ENCODE measurements at regions not wholly inside any gene's neighbourhood (a gene's known extent, or its start where the extent isn't known, plus 50 kb on each side); places are given as distances from the start of the nearest gene placed in this dataset.

DNA sequence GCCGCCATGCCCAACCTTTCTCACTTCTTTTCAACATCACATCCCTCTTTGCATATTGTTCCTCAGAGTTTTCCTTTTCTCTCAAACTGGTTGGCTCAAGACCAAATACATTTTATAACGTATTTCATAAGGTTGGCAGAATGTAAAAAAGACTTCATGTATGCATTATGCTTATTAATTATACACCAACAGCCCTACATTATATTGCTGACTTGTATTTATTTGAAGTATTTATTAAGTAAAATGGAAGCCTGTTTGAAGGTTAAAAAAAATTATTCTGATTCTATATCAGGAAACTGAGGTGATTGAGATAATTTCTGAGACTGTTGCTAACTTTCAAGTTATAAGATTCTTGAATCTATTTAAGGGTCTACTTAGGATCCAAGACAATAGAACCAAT, 208.0 kb upstream of the KCNH7 start:
- FAIRE-seq: no peak
- TF ChIP-seq, protein P1, sequence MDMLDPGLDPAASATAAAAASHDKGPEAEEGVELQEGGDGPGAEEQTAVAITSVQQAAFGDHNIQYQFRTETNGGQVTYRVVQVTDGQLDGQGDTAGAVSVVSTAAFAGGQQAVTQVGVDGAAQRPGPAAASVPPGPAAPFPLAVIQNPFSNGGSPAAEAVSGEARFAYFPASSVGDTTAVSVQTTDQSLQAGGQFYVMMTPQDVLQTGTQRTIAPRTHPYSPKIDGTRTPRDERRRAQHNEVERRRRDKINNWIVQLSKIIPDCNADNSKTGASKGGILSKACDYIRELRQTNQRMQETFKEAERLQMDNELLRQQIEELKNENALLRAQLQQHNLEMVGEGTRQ (IDR thresholded peaks at IDR 0.05): no peak
- TF ChIP-seq MAFK (IDR thresholded peaks at IDR 0.05; ENCODE audit: partially characterized antibody): peak; percentile 24
- CTCF ChIA-PET: no interaction called here

DNA sequence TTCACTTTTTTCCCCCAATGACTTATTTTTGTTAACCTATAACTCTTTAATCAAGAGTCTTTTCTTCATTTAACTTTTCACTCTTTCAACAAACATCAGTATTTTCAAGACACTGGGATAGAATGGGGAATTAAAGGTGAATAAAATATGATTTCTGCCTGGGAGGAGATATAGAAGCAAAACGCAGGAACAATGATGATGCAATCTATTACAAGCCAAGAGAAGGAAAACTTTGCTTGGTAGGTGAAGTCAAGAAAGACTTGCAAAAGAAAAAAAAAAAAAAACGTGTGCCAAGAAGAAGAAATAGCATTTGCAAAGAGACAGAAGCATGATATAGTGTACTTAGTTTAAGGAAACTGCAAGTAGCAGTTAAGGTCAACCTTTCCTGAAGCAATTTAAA, 207.3 kb upstream of the KCNH7 start:
- WGBS (ENCODE audit: missing lambda C conversion rate): 9% methylated on average over 2 of the region's 2 CpGs

More for the DNA sequence above, 208.0 kb upstream of the KCNH7 start:
- Histone ChIP-seq H3K4me2 (no peak overlapping the region), H3K4me1 (0 out of 3 replicates have a peak, but pooled peaks cover 3% of the 10 kb centered on the region), H3K9me3 (no peaks in the 10 kb centered on the region), H3K4me3 (no peak overlapping the region), H3K27ac (no peak overlapping the region)
- DNase-seq (ENCODE audit: low read depth in 1 of 2, low spot score in 1 of 2) (no peak), ATAC-seq (no peak)
- 24% methylated on average over 2 of the region's 2 CpGs for WGBS (ENCODE audit: missing lambda C conversion rate)
- POLR2A ChIA-PET: no interaction called here

DNA sequence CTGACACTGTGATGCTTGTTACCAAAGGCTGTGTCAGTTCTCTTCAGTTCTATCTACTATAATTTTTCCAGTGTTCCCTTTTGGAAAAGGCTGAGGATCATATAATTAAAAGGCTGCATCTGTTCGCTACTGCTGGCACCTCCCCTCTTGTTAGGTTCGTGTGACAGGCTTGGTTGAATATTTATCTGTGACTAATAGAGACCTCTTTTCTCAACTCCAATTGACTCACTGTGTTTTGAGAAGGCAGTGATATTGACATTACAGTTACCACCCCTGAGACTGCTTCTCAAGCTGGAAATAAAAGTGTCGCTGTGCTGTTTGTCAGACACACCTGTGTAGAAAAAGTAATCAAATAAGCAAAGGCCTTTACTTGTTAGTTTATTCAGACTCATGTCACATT, 205.5 kb upstream of the KCNH7 start:
- no peak overlapping the region for H3K27ac ChIP-seq
- ChIA-PET CTCF (no interaction called here), POLR2A (no interaction called here)
- WGBS (ENCODE audit: missing lambda C conversion rate): 5% methylated on average over 3 of the region's 3 CpGs
- peak in 1 of 2 experiments; percentile 5 for DNase-seq (ENCODE audit: low read depth in 1 of 2, low spot score in 1 of 2)
- H3K9me3 ChIP-seq: no peaks in the 10 kb centered on the region
- no peak for FAIRE-seq
- peak in 1 of 2 experiments; percentile 56; a peak in 1 of 6 replicates for ATAC-seq
- H3K4me1 ChIP-seq: 0 out of 3 replicates have a peak, but pooled peaks cover 3% of the 10 kb centered on the region
- no peak for TF ChIP-seq ZNF302 (CRISPR knock-in tag; IDR thresholded peaks at IDR 0.05)
- TF ChIP-seq, protein P2, sequence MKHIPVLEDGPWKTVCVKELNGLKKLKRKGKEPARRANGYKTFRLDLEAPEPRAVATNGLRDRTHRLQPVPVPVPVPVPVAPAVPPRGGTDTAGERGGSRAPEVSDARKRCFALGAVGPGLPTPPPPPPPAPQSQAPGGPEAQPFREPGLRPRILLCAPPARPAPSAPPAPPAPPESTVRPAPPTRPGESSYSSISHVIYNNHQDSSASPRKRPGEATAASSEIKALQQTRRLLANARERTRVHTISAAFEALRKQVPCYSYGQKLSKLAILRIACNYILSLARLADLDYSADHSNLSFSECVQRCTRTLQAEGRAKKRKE (CRISPR knock-in tag; IDR thresholded peaks at IDR 0.05; ENCODE audit: low read depth): no peak
- no peak for TF ChIP-seq TP53 (CRISPR knock-in tag; IDR thresholded peaks at IDR 0.05)
- no peak for TF ChIP-seq SMC3 (IDR thresholded peaks at IDR 0.05)
- TF ChIP-seq, protein P3, sequence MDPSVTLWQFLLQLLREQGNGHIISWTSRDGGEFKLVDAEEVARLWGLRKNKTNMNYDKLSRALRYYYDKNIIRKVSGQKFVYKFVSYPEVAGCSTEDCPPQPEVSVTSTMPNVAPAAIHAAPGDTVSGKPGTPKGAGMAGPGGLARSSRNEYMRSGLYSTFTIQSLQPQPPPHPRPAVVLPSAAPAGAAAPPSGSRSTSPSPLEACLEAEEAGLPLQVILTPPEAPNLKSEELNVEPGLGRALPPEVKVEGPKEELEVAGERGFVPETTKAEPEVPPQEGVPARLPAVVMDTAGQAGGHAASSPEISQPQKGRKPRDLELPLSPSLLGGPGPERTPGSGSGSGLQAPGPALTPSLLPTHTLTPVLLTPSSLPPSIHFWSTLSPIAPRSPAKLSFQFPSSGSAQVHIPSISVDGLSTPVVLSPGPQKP (IDR thresholded peaks at IDR 0.05; ENCODE audit: low read depth, low read length): no peak
- no peak for TF ChIP-seq HDAC2 (IDR thresholded peaks at IDR 0.05)
- TF ChIP-seq CHD2 (IDR thresholded peaks at IDR 0.05; ENCODE audit: low read length, partially characterized antibody): no peak
- TF ChIP-seq PHF8 (IDR thresholded peaks at IDR 0.05; ENCODE audit: borderline replicate concordance, low read depth): no peak
- no peak for TF ChIP-seq TFCP2L1 (CRISPR knock-in tag; IDR thresholded peaks at IDR 0.05)
- no peak for TF ChIP-seq NPAS2 (CRISPR knock-in tag; IDR thresholded peaks at IDR 0.05; ENCODE audit: borderline replicate concordance)
- no peak for TF ChIP-seq RFX5 (IDR thresholded peaks at IDR 0.05)
- TF ChIP-seq, protein P4, sequence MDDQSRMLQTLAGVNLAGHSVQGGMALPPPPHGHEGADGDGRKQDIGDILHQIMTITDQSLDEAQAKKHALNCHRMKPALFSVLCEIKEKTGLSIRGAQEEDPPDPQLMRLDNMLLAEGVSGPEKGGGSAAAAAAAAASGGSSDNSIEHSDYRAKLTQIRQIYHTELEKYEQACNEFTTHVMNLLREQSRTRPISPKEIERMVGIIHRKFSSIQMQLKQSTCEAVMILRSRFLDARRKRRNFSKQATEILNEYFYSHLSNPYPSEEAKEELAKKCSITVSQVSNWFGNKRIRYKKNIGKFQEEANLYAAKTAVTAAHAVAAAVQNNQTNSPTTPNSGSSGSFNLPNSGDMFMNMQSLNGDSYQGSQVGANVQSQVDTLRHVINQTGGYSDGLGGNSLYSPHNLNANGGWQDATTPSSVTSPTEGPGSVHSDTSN (IDR thresholded peaks at IDR 0.05): no peak
- no peak for TF ChIP-seq RAD21 (conservative IDR thresholded peaks at IDR 0.05 in 1 of 2, IDR thresholded peaks at IDR 0.05 in 1 of 2)
- TF ChIP-seq CHD4 (IDR thresholded peaks at IDR 0.05; ENCODE audit: borderline replicate concordance): no peak
- no peak overlapping the region for H3K4me3 ChIP-seq
- H3K4me2 ChIP-seq: peak overlapping the region; percentile 31; the same call in 2 of the 3 replicates

More for the DNA sequence above, 207.3 kb upstream of the KCNH7 start:
- no peak overlapping the region for H3K4me2 ChIP-seq
- H3K9me3 ChIP-seq: no peaks in the 10 kb centered on the region
- H3K4me3 ChIP-seq: no peak overlapping the region
- 0 out of 3 replicates have a peak, but pooled peaks cover 3% of the 10 kb centered on the region for H3K4me1 ChIP-seq
- DNase-seq (ENCODE audit: low read depth in 1 of 2, low spot score in 1 of 2) (no peak), ATAC-seq (no peak), FAIRE-seq (no peak)
- TF ChIP-seq HOXA7 (CRISPR knock-in tag; IDR thresholded peaks at IDR 0.05) (no peak), FOSB (CRISPR knock-in tag; IDR thresholded peaks at IDR 0.05) (no peak), ZC3H11A (IDR thresholded peaks at IDR 0.05) (no peak), NR3C1 (IDR thresholded peaks at IDR 0.05) (no peak), SREBF2 (IDR thresholded peaks at IDR 0.05) (no peak), KDM1A (IDR thresholded peaks at IDR 0.05; ENCODE audit: low read depth) (no peak), HOXB5 (CRISPR knock-in tag; IDR thresholded peaks at IDR 0.05) (no peak), TFCP2L1 (CRISPR knock-in tag; IDR thresholded peaks at IDR 0.05) (no peak), JUN (IDR thresholded peaks at IDR 0.05) (no peak), ESRRA (IDR thresholded peaks at IDR 0.05; ENCODE audit: borderline replicate concordance, low read length) (no peak), RAD21 (conservative IDR thresholded peaks at IDR 0.05 in 1 of 2, IDR thresholded peaks at IDR 0.05 in 1 of 2) (no peak), EHF (CRISPR knock-in tag; IDR thresholded peaks at IDR 0.05) (no peak)
- TF ChIP-seq, protein P4 (IDR thresholded peaks at IDR 0.05): no peak
- no peak overlapping the region for H3K27ac ChIP-seq
- POLR2A ChIA-PET: no interaction called here
- CTCF ChIA-PET: no interaction called here

Data from A549 (cell line).